ENCODE measurements at regions not wholly inside any gene's neighbourhood (a gene's known extent, or its start where the extent isn't known, plus 50 kb on each side); places are given as distances from the start of the nearest gene placed in this dataset.

GRCh38 chr5:60546207-60546606 lies 153.8 kb downstream of the DEPDC1B start:
- H3K4me1 ChIP-seq (ENCODE audit: control insufficient read depth, insufficient read depth, low read length) = peaks cover 17% of the 10 kb centered on the region
- peak overlapping the region; percentile 1 for H3K27ac ChIP-seq (ENCODE audit: low read length)
- H3K4me3 ChIP-seq (ENCODE audit: low read length in 2 of 2) = no peak overlapping the region

GRCh38 chr5:60545551-60545950 lies 154.4 kb downstream of the DEPDC1B start:
- Histone ChIP-seq H3K9me3 (ENCODE audit: control insufficient read depth in 2 of 2, low read length in 2 of 2) (no peaks in the 10 kb centered on the region), H3K4me3 (ENCODE audit: low read length in 2 of 2) (peak overlapping the region in 1 of 2 donors; percentile 4), H3K27me3 (ENCODE audit: control insufficient read depth in 1 of 2, insufficient read depth in 2 of 2, low read length in 2 of 2) (no peaks in the 10 kb centered on the region), H3K9ac (ENCODE audit: low read length in 2 of 2) (no peak overlapping the region), H3K36me3 (ENCODE audit: control insufficient read depth in 2 of 2, insufficient read depth in 2 of 2, low read length in 2 of 2) (no peaks in the 10 kb centered on the region), H3K4me1 (ENCODE audit: control insufficient read depth, insufficient read depth, low read length) (peaks cover 19% of the 10 kb centered on the region), H3K27ac (ENCODE audit: low read length) (no peak overlapping the region)

More at GRCh38 chr5:60546207-60546606, 153.8 kb downstream of the DEPDC1B start:
- no peaks in the 10 kb centered on the region for H3K27me3 ChIP-seq (ENCODE audit: control insufficient read depth in 1 of 2, insufficient read depth in 2 of 2, low read length in 2 of 2)
- H3K9ac ChIP-seq (ENCODE audit: low read length in 2 of 2) = no peak overlapping the region
- H3K9me3 ChIP-seq (ENCODE audit: control insufficient read depth in 2 of 2, low read length in 2 of 2) = no peaks in the 10 kb centered on the region
- H3K36me3 ChIP-seq (ENCODE audit: control insufficient read depth in 2 of 2, insufficient read depth in 2 of 2, low read length in 2 of 2) = no peaks in the 10 kb centered on the region

- Histone ChIP-seq H3K9me3 (ENCODE audit: control insufficient read depth in 2 of 2, low read length in 2 of 2) (no peaks in the 10 kb centered on the region), H3K4me3 (ENCODE audit: low read length in 2 of 2) (no peak overlapping the region), H3K27ac (ENCODE audit: low read length) (no peak overlapping the region), H3K36me3 (ENCODE audit: control insufficient read depth in 2 of 2, insufficient read depth in 2 of 2, low read length in 2 of 2) (no peaks in the 10 kb centered on the region), H3K27me3 (ENCODE audit: control insufficient read depth in 1 of 2, insufficient read depth in 2 of 2, low read length in 2 of 2) (no peaks in the 10 kb centered on the region), H3K4me1 (ENCODE audit: control insufficient read depth, insufficient read depth, low read length) (peaks cover 22% of the 10 kb centered on the region), H3K9ac (ENCODE audit: low read length in 2 of 2) (no peak overlapping the region)
These were observed 155.8 kb downstream of the DEPDC1B start for GRCh38 chr5:60544142-60544541.

DNA sequence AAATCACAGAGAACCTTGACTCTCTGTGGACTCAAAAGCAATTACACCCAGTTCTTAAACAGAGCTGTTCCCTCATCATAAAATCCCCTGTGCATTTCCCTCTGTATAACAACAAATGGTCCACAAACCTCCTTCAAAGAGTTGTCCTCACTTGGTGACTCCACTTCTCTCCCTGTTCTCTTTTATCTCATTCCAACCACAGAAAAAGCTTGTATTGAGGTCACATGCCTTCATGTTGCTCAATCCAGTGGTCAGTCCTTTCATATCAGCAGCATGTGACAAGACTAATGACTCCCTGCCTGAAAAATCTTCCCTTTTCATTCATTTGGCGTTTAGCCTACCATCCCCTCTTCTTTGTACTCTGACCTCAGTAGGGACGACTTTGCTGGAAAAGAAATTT lies 158.0 kb downstream of the DEPDC1B start:
- H3K4me1 ChIP-seq (ENCODE audit: control insufficient read depth, insufficient read depth, low read length) = peaks cover 22% of the 10 kb centered on the region

GRCh38 chr5:60540856-60541805 lies 158.8 kb downstream of the DEPDC1B start:
- Histone ChIP-seq H3K36me3 (ENCODE audit: control insufficient read depth in 2 of 2, insufficient read depth in 2 of 2, low read length in 2 of 2) (no peaks in the 10 kb centered on the region), H3K27ac (ENCODE audit: low read length) (peak overlapping the region; percentile 49), H3K9me3 (ENCODE audit: control insufficient read depth in 2 of 2, low read length in 2 of 2) (no peaks in the 10 kb centered on the region), H3K4me3 (ENCODE audit: low read length in 2 of 2) (no peak overlapping the region), H3K9ac (ENCODE audit: low read length in 2 of 2) (no peak overlapping the region), H3K4me1 (ENCODE audit: control insufficient read depth, insufficient read depth, low read length) (peaks cover 22% of the 10 kb centered on the region), H3K27me3 (ENCODE audit: control insufficient read depth in 1 of 2, insufficient read depth in 2 of 2, low read length in 2 of 2) (no peaks in the 10 kb centered on the region)

More for the DNA sequence above, 158.0 kb downstream of the DEPDC1B start:
- no peaks in the 10 kb centered on the region for H3K9me3 ChIP-seq (ENCODE audit: control insufficient read depth in 2 of 2, low read length in 2 of 2)
- H3K36me3 ChIP-seq (ENCODE audit: control insufficient read depth in 2 of 2, insufficient read depth in 2 of 2, low read length in 2 of 2) = no peaks in the 10 kb centered on the region
- no peak overlapping the region for H3K4me3 ChIP-seq (ENCODE audit: low read length in 2 of 2)
- H3K9ac ChIP-seq (ENCODE audit: low read length in 2 of 2) = no peak overlapping the region
- no peaks in the 10 kb centered on the region for H3K27me3 ChIP-seq (ENCODE audit: control insufficient read depth in 1 of 2, insufficient read depth in 2 of 2, low read length in 2 of 2)
- H3K27ac ChIP-seq (ENCODE audit: low read length) = peak overlapping the region; percentile 49

DNA sequence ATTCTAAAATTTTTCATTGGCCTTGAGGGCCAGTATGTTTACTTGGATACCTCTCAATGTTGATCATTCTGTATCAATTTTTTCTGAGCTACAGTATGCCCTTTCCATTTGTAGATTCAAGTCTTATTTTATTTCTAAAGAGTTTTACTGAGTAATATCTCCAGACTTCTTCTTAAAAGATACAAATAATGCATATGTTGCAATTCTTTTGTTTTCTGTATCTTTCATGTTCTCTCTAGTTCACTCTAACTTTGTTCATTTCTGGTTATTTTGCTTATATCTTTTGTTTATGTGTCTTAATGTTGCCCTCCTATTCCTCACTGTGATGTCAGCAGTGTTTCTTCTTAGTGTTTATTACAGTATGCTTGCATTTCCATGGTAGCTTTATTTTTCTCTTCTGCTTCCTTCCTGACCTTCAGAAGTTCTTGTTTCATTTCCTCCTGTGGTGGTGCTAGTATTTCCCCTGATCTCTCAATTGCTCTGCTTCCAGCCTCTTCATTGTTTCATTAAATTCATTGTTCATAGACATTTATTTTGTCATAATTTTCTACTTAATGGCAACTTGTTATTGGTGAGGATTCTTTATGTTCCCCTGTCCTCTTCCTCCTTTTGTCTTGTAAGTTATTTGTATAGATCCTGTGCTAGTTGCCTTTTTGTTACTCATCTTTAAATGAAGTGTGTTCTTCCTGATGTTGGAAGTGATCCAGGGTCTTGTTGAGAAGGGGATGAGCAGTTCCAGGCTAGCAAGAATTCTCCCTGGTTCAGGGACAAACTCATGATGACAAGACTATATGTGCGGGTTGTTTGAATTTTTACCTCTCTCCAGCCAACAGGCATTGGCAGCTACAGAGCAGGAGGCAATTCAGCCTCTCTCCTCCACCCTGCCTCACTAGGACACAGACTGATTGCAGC lies 160.8 kb downstream of the DEPDC1B start:
- H3K9me3 ChIP-seq (ENCODE audit: control insufficient read depth in 2 of 2, low read length in 2 of 2) = no peaks in the 10 kb centered on the region
- peak overlapping the region; percentile 11 for H3K27ac ChIP-seq (ENCODE audit: low read length)
- peaks cover 13% of the 10 kb centered on the region for H3K4me1 ChIP-seq (ENCODE audit: control insufficient read depth, insufficient read depth, low read length)
- no peaks in the 10 kb centered on the region for H3K27me3 ChIP-seq (ENCODE audit: control insufficient read depth in 1 of 2, insufficient read depth in 2 of 2, low read length in 2 of 2)
- no peak overlapping the region for H3K9ac ChIP-seq (ENCODE audit: low read length in 2 of 2)
- H3K4me3 ChIP-seq (ENCODE audit: low read length in 2 of 2) = no peak overlapping the region
- H3K36me3 ChIP-seq (ENCODE audit: control insufficient read depth in 2 of 2, insufficient read depth in 2 of 2, low read length in 2 of 2) = no peaks in the 10 kb centered on the region

- Histone ChIP-seq H3K9ac (ENCODE audit: low read length in 2 of 2) (no peak overlapping the region), H3K27me3 (ENCODE audit: control insufficient read depth in 1 of 2, insufficient read depth in 2 of 2, low read length in 2 of 2) (no peaks in the 10 kb centered on the region), H3K36me3 (ENCODE audit: control insufficient read depth in 2 of 2, insufficient read depth in 2 of 2, low read length in 2 of 2) (no peaks in the 10 kb centered on the region), H3K9me3 (ENCODE audit: control insufficient read depth in 2 of 2, low read length in 2 of 2) (no peaks in the 10 kb centered on the region), H3K4me3 (ENCODE audit: low read length in 2 of 2) (no peak overlapping the region), H3K27ac (ENCODE audit: low read length) (no peak overlapping the region), H3K4me1 (ENCODE audit: control insufficient read depth, insufficient read depth, low read length) (peaks cover 13% of the 10 kb centered on the region)
These were observed 161.5 kb downstream of the DEPDC1B start for GRCh38 chr5:60538426-60538825.

DNA sequence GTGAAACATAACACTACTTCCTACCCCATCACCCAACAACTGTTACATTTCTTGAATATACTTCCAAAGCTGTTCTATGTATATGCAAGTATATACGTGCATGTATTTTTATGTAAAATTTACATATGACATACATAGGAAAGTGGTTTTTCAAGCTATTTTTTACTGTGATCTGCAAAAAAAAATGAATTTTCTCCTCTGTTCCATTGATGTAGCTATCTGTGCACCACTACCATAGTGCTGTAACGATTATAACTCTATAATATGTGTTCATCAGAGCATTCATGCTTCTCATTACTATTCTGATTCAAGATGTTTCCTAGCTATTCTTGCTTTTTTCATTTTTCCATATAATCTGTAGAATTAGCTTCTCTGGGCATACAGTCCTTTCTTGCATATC lies 164.0 kb downstream of the DEPDC1B start:
- no peaks in the 10 kb centered on the region for H3K27me3 ChIP-seq (ENCODE audit: control insufficient read depth in 1 of 2, insufficient read depth in 2 of 2, low read length in 2 of 2)
- H3K27ac ChIP-seq (ENCODE audit: low read length) = no peak overlapping the region
- H3K4me3 ChIP-seq (ENCODE audit: low read length in 2 of 2) = no peak overlapping the region
- H3K4me1 ChIP-seq (ENCODE audit: control insufficient read depth, insufficient read depth, low read length) = peaks cover 4% of the 10 kb centered on the region
- no peaks in the 10 kb centered on the region for H3K36me3 ChIP-seq (ENCODE audit: control insufficient read depth in 2 of 2, insufficient read depth in 2 of 2, low read length in 2 of 2)
- no peak overlapping the region for H3K9ac ChIP-seq (ENCODE audit: low read length in 2 of 2)
- H3K9me3 ChIP-seq (ENCODE audit: control insufficient read depth in 2 of 2, low read length in 2 of 2) = no peaks in the 10 kb centered on the region

GRCh38 chr5:60535198-60535597 lies 164.8 kb downstream of the DEPDC1B start:
- Histone ChIP-seq H3K9ac (ENCODE audit: low read length in 2 of 2) (no peak overlapping the region), H3K4me1 (ENCODE audit: control insufficient read depth, insufficient read depth, low read length) (peaks cover 3% of the 10 kb centered on the region), H3K27me3 (ENCODE audit: control insufficient read depth in 1 of 2, insufficient read depth in 2 of 2, low read length in 2 of 2) (no peaks in the 10 kb centered on the region), H3K27ac (ENCODE audit: low read length) (no peak overlapping the region), H3K36me3 (ENCODE audit: control insufficient read depth in 2 of 2, insufficient read depth in 2 of 2, low read length in 2 of 2) (no peaks in the 10 kb centered on the region), H3K4me3 (ENCODE audit: low read length in 2 of 2) (no peak overlapping the region), H3K9me3 (ENCODE audit: control insufficient read depth in 2 of 2, low read length in 2 of 2) (no peaks in the 10 kb centered on the region)

DNA sequence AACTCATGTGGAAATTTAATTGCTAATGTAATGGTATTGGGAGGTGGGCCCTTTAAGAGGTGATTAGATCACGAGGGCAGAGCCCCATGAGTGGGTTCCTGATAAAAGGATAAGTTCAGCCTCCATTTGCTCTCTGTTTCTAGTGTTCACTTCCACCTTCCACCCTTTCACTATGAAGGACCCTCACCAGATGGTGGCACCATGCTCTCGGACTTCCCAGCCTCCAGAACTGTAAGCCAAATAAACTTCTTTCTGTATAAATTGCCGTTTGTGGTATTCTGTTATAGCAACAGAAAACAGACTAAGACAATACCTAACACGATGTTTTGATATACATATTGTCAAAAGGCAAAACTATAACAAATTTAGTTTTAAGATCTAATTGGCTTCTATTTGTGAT lies 166.2 kb downstream of the DEPDC1B start:
- Histone ChIP-seq H3K4me3 (ENCODE audit: low read length in 2 of 2) (no peak overlapping the region), H3K9me3 (ENCODE audit: control insufficient read depth in 2 of 2, low read length in 2 of 2) (no peaks in the 10 kb centered on the region), H3K27me3 (ENCODE audit: control insufficient read depth in 1 of 2, insufficient read depth in 2 of 2, low read length in 2 of 2) (no peaks in the 10 kb centered on the region), H3K27ac (ENCODE audit: low read length) (no peak overlapping the region), H3K36me3 (ENCODE audit: control insufficient read depth in 2 of 2, insufficient read depth in 2 of 2, low read length in 2 of 2) (no peaks in the 10 kb centered on the region), H3K9ac (ENCODE audit: low read length in 2 of 2) (no peak overlapping the region), H3K4me1 (ENCODE audit: control insufficient read depth, insufficient read depth, low read length) (peaks cover 2% of the 10 kb centered on the region)
